WERI-Rb-1 (cell line): ENCODE measurements at regions not wholly inside any gene's neighbourhood (a gene's known extent, or its start where the extent isn't known, plus 50 kb on each side); places are given as distances from the start of the nearest gene placed in this dataset.

ENCODE experiments used
- DNase-seq: peaks from one replicate; pipeline ENCODE4 v3.0.0-alpha.2; 2020
- H3K27ac ChIP-seq: fragments of 250-450 bp; sonication (Bioruptor Pico); 2 replicates; pipeline ENCODE4 v1.5.1; 2020; ENCODE audit warnings: mild to moderate bottlenecking, moderate library complexity
- H3K27me3 ChIP-seq: fragments of 250-450 bp; sonication (Bioruptor Pico); 2 replicates; pipeline ENCODE4 v1.5.1; 2021; ENCODE audit warnings: mild to moderate bottlenecking, low read depth, moderate library complexity; ENCODE audit not compliant: insufficient read depth, severe bottlenecking
- H3K36me3 ChIP-seq: fragments of 250-450 bp; sonication (Bioruptor Pico); 2 replicates; pipeline ENCODE4 v1.5.1; 2020; ENCODE audit warnings: mild to moderate bottlenecking, moderate library complexity
- H3K4me3 ChIP-seq: 2 replicates; pipeline ENCODE4 v1.5.1; 2011; ENCODE audit warnings: low read depth, mild to moderate bottlenecking, control low read depth, low read length
- H3K9me3 ChIP-seq: fragments of 250-450 bp; sonication (Bioruptor Pico); 2 replicates; pipeline ENCODE4 v1.5.1; 2021; ENCODE audit warnings: mild to moderate bottlenecking, moderate library complexity; ENCODE audit not compliant: severe bottlenecking
- TF ChIP-seq, protein P1 (sequence below): IDR thresholded peaks from 2 replicates; pipeline ENCODE4 v1.5.1; 2011; ENCODE audit warnings: low read depth, mild to moderate bottlenecking, control low read depth, inconsistent platforms, low read length

DNA sequence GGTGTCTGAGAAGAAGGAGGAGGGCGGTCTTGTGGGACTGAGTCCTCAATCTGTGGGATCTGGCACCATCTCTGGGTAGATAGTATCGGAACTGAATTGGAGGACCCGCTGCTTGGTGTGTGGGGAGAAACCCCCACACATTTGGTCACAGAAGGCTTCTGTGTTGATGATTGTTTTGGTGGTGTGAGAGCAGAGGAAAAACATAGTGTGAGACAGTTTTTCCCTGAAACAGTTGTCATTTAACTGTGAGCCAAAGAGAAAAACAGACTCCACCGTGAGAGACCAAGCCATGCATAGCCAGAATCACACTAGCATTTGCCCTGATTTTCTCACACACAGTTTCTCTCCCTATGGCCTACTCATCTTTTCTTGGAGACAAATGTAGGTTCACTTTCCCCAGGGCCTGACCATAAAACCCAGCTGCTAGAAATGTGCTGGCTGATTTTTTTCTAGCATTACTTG lies 91.4 kb upstream of the FLRT2 start:
- H3K36me3 ChIP-seq = no peaks in the 10 kb centered on the region
- no peaks in the 10 kb centered on the region for H3K9me3 ChIP-seq
- no peak overlapping the region for H3K4me3 ChIP-seq
- no peak overlapping the region for H3K27ac ChIP-seq
- no peak for DNase-seq
- TF ChIP-seq, protein P1, sequence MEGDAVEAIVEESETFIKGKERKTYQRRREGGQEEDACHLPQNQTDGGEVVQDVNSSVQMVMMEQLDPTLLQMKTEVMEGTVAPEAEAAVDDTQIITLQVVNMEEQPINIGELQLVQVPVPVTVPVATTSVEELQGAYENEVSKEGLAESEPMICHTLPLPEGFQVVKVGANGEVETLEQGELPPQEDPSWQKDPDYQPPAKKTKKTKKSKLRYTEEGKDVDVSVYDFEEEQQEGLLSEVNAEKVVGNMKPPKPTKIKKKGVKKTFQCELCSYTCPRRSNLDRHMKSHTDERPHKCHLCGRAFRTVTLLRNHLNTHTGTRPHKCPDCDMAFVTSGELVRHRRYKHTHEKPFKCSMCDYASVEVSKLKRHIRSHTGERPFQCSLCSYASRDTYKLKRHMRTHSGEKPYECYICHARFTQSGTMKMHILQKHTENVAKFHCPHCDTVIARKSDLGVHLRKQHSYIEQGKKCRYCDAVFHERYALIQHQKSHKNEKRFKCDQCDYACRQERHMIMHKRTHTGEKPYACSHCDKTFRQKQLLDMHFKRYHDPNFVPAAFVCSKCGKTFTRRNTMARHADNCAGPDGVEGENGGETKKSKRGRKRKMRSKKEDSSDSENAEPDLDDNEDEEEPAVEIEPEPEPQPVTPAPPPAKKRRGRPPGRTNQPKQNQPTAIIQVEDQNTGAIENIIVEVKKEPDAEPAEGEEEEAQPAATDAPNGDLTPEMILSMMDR = no peak
- no peaks in the 10 kb centered on the region for H3K27me3 ChIP-seq

DNA sequence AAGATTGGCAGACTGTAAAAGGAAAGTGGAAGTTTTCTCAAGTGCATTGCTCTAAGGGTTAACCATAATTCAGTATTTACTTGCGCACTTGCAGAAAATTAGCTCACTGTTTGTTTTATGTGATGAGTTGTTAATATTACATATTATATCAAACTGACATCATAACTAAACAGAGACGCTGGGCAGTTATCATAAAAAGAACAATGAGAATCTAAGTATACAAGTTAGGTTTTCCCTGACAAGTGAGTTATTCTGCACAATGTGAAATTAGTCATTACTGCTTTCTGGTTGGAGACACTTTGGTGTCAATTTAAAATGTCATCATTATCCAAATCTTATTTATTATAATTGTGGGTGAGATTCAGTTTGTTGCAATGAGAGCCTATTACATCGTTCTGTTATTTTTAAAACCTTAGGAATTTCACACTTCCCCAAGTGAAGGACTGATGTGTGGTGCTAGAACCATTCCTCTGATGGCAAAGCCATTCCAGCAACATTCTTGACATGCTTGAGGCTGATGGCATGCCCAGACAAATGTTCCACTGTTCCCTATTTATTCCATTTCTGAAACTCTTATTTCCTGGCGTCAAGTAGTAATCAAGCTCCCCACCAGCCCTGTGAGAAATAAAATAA lies 90.1 kb upstream of the FLRT2 start:
- TF ChIP-seq, protein P1 = no peak
- Histone ChIP-seq H3K27me3 (no peaks in the 10 kb centered on the region), H3K27ac (no peak overlapping the region), H3K4me3 (no peak overlapping the region), H3K9me3 (no peaks in the 10 kb centered on the region), H3K36me3 (no peaks in the 10 kb centered on the region)
- no peak for DNase-seq

DNA sequence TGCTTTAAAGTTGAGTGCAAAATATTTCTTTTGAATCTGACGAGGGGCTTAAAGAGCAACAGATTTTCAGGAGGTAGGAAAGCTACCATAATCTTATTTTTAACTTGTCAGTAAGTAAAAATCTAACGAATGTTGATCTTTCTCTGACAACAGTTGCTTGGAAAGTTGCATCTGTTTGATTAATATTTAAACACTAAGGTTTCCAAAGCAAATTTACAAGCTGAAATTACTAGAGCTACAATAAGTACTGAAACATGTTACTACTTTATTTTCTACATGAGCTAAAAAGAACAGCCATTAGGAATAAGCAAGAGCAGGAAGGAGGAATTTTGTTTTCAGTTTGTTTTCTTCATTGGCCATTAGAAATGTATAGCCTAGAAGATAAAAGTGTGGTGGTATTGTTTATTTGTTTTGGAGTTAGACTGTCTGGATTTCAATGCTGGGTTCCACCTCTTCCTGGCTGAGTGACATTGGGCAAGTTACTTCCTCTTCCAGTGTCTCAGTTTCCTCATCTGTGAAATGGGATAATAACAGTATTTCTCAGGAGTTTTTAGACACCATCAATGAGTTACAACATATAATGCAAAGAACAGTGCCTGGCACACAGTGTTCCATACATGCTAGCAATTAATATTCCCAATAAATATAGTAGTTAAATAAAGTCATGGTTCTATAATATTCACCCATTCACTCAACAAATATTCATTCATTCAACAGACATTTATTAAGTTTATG lies 87.9 kb upstream of the FLRT2 start:
- Histone ChIP-seq H3K27me3 (no peaks in the 10 kb centered on the region), H3K36me3 (no peaks in the 10 kb centered on the region), H3K9me3 (no peaks in the 10 kb centered on the region), H3K4me3 (no peak overlapping the region), H3K27ac (no peak overlapping the region)
- TF ChIP-seq, protein P1 = no peak
- DNase-seq = no peak

DNA sequence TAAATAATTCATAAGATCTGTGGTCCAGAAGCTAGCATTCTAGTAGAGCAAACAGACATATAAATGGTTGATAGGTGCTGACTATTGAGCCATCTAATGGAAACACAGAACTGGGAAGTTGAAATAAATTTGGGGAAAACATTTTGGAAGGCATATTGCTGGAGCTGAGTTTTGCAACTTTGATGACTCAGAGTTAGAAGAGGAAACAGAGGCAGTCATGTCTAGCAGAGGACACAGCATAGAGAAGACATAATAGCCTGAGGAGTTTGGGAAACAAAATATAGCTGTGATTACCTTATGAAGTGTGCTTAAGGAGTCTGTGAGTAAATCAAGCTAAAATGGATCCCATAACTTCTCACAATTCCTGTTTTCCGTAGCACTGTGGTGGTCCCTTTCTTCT lies 86.9 kb upstream of the FLRT2 start:
- Histone ChIP-seq H3K27ac (no peak overlapping the region), H3K9me3 (no peaks in the 10 kb centered on the region), H3K27me3 (no peaks in the 10 kb centered on the region), H3K36me3 (no peaks in the 10 kb centered on the region), H3K4me3 (no peak overlapping the region)
- TF ChIP-seq, protein P1 = no peak
- DNase-seq = no peak

DNA sequence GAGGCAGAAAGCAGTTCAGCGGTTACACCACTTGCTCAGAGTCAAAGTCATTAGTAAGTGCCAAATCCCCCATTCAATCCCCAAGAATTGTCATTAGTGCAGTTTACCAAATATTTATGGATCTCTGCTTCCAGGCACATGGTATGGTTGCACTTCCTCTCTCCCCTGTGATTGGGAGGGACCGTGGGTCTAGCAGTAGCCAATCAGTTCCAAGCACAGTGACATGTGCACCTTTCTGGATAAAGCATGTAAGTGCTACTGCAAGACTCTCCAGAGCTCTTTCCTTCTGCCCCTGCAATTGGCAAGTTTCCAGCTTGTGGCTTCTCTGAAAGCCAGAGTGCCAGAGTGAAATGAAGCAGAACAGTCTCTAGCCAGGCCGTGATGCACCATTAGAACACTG lies 85.3 kb upstream of the FLRT2 start:
- TF ChIP-seq, protein P1 = no peak
- DNase-seq = no peak
- Histone ChIP-seq H3K4me3 (no peak overlapping the region), H3K27ac (no peak overlapping the region), H3K9me3 (no peaks in the 10 kb centered on the region), H3K27me3 (no peaks in the 10 kb centered on the region), H3K36me3 (no peaks in the 10 kb centered on the region)
